Central memory CD4-positive, alpha-beta T cell (primary cell): ENCODE measurements at regions not wholly inside any gene's neighbourhood (a gene's known extent, or its start where the extent isn't known, plus 50 kb on each side); places are given as distances from the start of the nearest gene placed in this dataset.

Experiments used
- DNase-seq: peaks from one replicate; pipeline ENCODE4 v3.0.0; 2022

DNA sequence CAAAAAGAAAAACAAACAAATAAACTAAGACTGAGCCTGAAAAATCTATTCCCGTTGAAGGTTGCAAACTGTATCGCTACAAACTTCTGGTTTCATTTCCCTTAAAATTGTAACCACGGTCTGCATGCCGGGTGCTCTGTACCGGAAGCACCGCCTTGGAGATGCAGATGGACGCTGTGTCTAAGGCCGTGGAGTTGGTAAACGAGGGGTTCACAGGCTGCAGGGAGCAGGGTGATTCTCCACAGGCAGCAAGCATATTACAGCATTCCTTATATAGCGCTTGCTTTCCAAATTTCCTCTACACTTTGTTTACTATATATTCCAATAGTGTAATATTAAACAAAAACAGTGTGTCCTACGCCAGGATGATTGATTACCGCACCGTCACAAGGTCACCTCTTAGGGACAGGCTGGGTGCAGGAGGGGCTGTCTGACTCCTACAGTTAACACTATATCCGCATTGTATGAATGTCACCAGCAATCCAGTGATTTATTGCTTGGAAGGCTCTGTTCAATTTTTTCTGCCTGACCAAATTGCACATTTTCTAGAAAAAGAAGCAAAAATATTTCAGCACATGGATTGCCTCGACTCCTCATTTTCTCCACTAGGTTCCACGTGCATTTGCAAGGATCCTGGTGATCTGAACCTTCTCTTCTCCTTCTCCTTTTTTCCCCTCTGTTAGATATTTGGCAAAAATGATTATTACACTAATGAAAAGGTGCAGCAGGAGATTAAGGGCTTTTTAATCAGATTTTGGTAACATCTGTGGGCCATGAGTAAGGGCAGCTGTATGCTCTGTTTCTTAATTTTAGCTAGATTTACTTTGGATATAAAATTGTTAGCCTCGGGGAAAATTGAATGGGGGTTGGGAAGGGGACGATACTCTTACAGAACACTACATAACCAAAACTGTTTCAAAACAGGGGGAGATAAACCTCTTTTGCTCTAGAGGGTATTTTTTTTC lies 325.8 kb upstream of the MGMT start:
- DNase-seq = no peak

DNA sequence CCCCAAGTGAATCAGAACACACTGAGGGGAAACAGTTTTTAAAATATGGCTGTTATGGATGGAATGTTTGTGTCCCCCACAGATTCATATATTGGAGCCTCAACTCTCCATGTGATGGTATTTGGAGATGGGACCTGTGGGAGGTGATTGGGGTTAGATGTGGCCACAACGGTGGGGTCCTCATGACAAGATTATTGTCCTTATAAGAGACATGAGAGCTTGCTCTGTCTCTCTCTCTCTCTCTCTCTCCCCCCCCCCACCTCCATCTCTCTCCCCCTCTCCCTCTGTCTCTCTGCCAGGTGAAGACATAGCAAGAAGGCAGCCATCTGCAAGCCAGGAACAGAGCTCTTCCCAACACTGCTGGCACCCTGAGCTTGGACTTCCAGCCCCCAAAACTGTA lies 315.8 kb upstream of the MGMT start:
- no peak for DNase-seq

DNA sequence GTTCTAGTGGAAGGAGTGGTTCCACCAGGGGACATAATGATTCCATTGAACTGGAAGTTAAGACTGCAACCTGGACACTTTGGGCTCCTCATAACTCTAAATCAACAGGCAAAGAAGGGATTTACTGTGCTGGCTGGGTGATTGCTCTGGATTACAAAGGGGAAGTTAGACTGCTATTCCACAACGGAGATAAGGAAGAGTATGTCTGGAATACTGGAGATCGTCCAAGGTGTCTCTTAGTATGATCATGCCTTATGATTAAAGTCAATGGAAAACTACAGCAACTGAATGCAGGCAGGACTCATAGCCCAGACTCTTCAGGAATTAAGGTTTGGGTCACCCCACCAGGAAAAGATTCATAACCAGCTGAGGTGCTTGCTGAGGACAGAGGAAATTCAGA lies 310.6 kb upstream of the MGMT start:
- no peak for DNase-seq

DNA sequence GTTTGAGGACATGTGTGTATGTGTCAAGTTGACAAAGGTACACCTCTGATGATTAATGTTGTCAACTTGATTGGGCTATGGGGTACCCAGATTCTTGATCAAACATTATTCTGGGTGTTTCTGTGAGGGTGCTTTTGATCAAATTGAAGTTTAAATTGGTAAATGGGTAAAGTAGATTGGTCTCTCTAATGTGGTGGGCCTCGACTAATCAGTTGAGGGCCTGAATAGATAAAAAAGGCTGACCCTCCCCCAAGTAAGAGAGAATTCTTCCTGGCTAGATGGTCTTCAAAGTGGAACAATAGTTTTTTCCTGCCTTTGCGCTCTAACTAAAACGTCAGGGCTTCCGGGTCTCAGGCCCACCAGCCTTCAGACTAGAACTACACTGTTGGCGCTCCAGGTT lies 309.9 kb upstream of the MGMT start:
- DNase-seq = no peak

DNA sequence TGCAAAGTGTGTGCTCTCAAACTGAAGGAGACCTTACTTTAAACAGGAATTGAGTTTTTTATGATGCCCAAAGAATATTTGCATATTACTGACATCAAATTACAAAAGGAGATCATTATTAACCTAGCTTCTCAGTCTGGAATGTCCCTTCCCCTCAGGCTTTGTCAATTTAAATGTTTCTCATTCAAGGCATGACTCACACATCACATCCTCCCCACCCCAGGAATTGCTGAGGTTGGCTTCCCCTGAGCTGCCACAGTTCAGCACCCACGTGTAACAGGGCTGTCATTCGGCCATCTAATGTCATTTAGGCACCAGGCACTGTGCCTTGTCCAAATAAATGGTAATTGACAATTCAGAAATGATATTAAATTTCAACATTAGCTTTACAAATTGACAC lies 305.9 kb upstream of the MGMT start:
- no peak for DNase-seq

GRCh38 chr10:129163531-129163930 lies 303.5 kb upstream of the MGMT start:
- DNase-seq = no peak

GRCh38 chr10:129165076-129165720 lies 301.8 kb upstream of the MGMT start:
- DNase-seq = no peak

DNA sequence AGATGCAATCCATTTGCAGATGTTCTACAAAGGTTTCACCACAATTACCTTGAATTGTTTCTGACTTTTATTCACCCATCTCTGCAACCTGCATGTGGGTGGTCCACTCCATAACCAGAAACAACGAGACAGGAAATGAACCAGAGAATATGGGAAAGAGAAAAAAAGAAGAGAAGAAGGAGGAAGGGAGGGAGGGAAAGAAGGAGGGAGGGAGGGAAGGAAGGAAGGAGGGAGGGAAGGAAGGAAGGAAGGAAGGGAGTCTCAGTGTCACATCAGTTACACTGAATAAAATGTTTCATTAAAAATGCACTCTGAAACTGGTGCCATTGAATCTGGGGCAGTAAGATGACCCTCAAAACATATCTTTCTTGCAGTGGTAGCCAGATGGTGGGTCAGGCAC lies 301.3 kb upstream of the MGMT start:
- DNase-seq = no peak

- DNase-seq = no peak
Observed at GRCh38 chr10:129168660-129169059, 298.4 kb upstream of the MGMT start.

- DNase-seq = no peak
Observed at GRCh38 chr10:129169115-129169514, 297.9 kb upstream of the MGMT start.

DNA sequence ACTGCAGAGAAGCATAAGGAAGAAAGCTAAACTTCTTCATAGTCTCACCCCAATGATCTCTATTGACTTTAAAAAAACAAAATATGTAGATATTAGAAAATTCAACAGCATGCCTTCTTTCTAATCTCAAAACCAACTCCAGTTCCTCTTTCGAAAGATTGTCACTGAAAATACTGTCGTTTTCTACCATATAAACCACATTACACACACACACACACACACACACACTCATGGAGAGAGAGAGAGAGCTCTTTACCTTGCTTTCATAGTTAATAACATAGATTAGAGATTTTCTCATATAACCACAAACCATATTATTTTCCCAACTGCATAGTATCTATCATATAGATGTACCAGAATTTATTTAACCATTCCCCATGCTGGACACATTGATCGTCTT lies 296.2 kb upstream of the MGMT start:
- DNase-seq = no peak

DNA sequence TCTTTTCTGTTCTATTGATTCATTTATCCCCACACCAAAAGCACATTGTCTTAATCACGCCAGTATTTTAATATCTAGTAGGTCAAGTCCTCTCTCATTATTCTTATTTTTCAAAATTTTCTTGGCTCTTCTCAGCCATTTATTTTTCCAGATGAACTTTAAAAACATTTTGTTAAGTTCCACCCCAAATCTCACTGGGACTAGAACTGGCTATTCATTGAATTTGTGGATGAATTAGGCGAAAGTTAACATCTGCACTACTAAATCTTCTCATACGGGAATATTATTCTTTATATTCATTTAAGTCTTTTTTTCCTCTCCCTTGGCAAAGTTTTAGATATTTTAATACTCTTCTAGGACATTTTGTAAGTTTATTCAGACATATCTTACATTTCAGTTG lies 295.2 kb upstream of the MGMT start:
- no peak for DNase-seq

DNA sequence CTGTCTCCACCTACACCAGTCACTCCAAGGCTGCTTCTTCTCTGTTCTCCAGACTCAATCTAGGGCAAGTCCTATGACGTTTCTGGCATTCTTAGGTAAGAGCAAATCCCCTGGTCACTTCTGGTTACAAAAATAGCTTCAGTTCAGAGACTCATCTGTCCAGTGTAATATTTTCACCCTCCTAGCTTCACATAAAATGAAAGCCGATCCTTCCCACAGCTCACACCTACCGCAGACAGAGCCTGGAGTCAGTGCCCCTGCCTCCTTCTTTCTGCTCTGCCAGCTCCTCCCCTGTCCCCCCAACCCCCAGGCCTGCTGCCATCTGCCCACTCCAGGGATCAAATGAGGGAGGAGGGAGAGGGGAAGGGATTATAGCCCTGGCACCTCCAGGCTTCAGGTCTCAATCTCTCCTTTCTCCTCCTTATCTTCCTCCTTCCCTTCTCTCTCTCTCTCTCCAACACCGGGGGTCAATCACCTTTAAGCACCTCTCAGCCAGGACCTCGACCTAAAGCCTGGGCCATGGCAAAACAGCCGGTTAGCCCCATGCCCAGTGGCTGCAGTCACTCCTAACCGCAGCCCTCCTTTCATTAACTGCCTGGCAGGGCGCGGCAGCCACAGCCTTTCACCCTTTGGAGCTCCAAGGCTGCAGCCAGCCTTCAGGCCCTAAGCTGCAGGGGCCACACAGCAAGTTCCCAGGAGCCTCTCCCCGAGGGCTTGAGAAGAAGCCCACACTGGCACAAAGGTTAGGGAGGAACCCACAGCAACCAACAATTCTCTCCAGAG lies 292.6 kb upstream of the MGMT start:
- no peak for DNase-seq

DNA sequence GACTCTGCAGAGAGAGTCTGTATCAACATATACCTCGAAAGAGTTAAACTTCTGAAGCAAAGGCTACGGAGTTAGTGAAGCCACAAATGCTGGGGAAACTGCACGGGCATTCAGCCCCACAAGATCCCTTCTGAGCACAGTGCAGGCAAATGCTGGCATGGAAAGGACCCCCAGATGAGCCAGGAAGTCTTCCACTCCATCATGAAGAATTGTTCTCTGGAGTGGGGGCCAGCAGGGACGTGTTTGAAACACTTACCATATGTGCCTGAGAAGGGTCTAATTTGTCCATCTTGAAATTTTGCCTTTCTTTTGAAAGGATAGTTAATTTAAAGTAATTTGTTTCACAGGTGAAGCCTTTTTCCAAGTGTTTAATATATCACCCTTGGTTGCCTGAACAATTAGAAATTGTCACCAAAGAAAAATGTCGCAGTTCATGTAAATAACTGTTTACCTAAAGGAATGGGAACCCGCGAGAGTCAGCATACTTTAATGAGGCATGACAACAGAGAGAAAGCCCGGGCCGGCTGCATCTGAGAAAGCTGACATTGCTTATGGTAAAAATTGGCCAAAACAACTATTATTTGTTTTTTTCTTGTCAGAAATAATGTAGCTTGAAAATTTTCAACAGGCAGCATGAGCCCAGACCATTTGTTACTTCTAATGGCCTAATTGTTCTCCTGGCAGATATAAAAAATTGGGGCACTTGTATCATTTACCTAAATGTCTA lies 287.6 kb upstream of the MGMT start:
- no peak for DNase-seq

GRCh38 chr10:129179972-129180678 lies 286.9 kb upstream of the MGMT start:
- no peak for DNase-seq

DNA sequence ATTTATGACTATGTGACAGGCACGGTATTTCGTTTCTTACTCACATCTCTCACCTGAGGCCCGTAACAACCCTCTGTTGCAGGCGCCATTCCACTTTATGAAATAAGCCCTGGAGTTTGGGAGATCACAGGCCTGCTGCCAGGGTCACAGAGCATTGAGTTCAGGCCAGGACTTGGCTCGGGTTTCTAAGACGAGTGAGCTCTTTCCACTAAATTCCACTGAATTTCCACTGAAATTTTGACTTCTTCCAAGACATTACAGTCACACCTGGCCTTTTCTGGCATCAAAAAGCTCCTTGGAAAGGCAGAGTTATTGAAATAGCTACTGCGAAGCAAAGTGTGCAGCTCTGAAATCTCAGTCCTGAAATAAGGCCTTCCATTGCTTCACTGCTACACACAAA lies 282.8 kb upstream of the MGMT start:
- no peak for DNase-seq

DNA sequence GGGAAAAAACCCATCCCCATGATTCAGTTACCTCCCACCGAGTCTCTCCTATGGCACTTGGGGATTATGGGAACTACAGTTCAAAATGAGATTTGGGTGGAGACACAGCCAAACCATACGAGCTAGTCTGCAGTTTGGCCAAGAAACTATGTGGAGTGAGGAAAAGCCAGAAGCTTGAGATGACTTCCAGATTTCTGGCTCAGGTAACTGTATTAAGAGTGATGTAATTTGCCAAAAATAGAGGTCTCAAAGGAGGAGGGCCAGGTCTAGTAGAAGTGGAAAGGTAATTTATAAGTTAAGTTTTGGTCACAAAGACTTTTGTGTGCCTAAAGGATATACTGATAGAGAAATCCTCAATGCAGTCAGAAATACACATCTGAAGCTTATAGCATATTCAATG lies 279.7 kb upstream of the MGMT start:
- DNase-seq = no peak

DNA sequence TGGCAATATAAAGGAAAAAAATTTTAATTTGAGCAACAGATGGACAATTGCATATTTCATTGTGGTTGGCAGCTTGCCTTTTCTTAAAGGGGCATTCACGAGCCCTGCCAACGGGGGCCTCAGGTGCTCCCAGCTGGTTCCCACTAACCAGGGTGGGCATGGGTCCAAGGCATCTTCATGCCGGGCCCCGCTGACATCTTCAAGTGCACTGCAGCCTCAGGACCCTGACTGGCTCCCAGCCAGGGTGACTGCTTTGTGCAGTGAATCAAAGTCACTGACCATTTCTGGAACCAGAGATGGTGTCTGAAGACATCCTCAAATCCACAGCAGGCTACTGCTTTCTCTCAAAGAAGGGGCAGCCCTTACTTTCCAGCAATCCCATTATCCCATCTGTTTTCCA lies 275.2 kb upstream of the MGMT start:
- no peak for DNase-seq

DNA sequence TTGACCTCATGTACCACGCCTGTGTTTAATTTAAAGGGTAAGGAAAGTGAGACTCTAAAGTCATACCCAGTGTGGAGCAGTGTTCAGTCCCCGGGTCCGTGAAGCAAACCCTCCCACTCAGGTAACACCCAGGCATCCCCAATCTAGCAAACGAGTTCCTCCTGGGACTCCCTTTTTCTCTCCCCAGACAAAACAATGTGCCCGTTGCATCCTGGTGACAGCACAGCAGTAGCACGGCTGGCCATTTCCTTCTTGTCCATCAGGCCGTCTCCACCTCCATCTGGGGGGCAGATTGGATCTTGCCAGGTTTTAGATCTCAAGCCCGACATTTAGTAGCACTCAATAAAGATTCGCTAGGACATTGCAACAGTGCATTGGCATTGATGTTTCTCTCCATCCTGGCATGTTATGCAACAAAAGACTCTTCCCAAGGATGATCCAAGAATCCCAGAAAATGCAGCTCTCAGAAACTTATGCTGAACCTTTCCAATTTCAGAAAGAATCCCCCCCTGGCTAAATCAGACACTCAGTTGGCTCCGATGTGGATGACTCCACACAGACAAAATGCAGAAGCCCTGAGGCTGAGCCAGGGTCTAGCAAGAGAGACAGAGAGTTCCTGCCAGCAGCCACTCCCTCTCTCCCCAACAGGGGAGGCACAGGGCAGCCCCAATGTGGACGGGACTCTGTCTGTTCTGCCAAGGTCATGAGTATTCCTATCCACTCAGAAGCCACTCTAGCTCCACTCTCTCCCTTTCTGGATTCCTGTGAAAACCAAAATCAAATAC lies 274.5 kb upstream of the MGMT start:
- no peak for DNase-seq

- no peak for DNase-seq
Observed at GRCh38 chr10:129193148-129193547, 273.9 kb upstream of the MGMT start.

DNA sequence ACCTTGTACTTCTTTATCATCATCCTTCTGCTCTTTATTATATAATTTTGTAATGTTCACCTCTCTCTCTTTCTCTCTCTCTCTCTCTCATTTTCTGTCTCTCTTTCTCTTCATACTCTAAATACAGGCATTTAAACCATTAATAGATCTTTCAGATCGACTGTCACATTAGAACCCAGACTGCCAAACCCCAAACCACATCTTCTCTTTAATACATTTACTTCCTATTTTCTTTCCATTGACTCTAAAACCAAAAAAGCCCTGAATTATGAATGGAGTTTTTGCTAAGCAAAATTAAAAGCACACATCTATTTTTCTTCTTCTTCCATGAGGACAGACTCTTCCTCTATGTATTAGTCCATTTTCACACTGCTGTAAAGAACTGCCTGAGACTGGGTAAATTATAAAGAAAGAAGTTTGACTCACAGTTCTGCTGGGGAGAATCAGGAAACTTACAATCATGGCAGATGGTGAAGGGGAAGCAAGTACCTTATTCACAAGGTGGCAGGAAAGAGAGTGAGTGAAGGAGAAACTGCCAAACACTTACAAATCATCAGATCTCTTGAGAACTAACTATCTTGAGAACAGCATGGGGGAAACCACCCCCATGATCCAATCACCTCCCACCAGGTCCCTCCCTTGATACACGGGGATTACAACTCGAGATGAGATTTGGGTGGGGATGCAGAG lies 272.7 kb upstream of the MGMT start:
- DNase-seq = no peak
